Lower leg skin (tissue), 3 donors: ENCODE measurements at regions not wholly inside any gene's neighbourhood (a gene's known extent, or its start where the extent isn't known, plus 50 kb on each side); places are given as distances from the start of the nearest gene placed in this dataset.

Experiments used
- CTCF ChIP-seq, 3 donors: fragments of 450-650 bp; IDR thresholded peaks; one replicate each; pipeline ENCODE4 v1.5.1; 2016; ENCODE audit warnings: antibody characterized with exemption in 3 of 3, mild to moderate bottlenecking in 3 of 3, moderate library complexity in 2 of 3
- POLR2A ChIP-seq, 2 donors: fragments of 450-650 bp; IDR thresholded peaks; one replicate each; pipeline ENCODE4 v1.6.1; 2016 to 2017; ENCODE audit warnings: antibody characterized with exemption in 2 of 2, mild to moderate bottlenecking in 1 of 2, moderate library complexity in 1 of 2

- TF ChIP-seq CTCF (IDR thresholded peaks at IDR 0.05), result no peak
- TF ChIP-seq POLR2A (IDR thresholded peaks at IDR 0.05), result no peak
These were observed 944.5 kb downstream of the QKI start for GRCh38 chr6:164359036-164359435.
